PC-3 (cell line): ENCODE measurements at regions not wholly inside any gene's neighbourhood (a gene's known extent, or its start where the extent isn't known, plus 50 kb on each side); places are given as distances from the start of the nearest gene placed in this dataset.

ENCODE experiments used
- ATAC-seq: fragments of 200-7000 bp; cut with Tn5 transposase; 2 replicates; pipeline ENCODE4 v1.9.1; 2020; ENCODE audit warnings: mild to moderate bottlenecking, moderate library complexity
- BruUV-seq: library from RNA; stranded (reverse); fragments of 400-500 nt; replicated peaks from 2 replicates; lab custom pipeline; 2021; lab: Mats Ljungman, UMichigan
- CTCF ChIA-PET: fragments of 300-600 bp; sonication (Branson Sonifier 250); formaldehyde crosslinking; loops from one replicate; lab custom pipeline; 2022; ENCODE audit warnings: antibody characterized with exemption; lab: Charles Lee
- POLR2A ChIA-PET: fragments of 300-600 bp; sonication (Branson Sonifier 250); formaldehyde crosslinking; loops from one replicate; lab custom pipeline; 2022; ENCODE audit warnings: antibody characterized with exemption; ENCODE audit not compliant: unreplicated experiment; lab: Charles Lee
- DNase-seq: peaks from one replicate; pipeline ENCODE4 v3.0.0-alpha.2; 2015
- H2AFZ ChIP-seq: fragments of 300-600 bp; sonication (generic); 2 replicates; pipeline ENCODE4 v1.6.0; 2016; ENCODE audit warnings: antibody characterized with exemption, low read length
- H3F3A ChIP-seq: fragments of 300-600 bp; sonication (generic); one replicate; pipeline ENCODE4 v1.6.0; 2017; ENCODE audit warnings: antibody characterized with exemption, low read length, control low read depth, mild to moderate bottlenecking; ENCODE audit not compliant: unreplicated experiment
- H3K27ac ChIP-seq: fragments of 300-600 bp; sonication (generic); 2 replicates; pipeline ENCODE4 v1.5.1; 2016; ENCODE audit warnings: mild to moderate bottlenecking, low read length
- H3K27me3 ChIP-seq: fragments of 300-600 bp; sonication (generic); 2 replicates; pipeline ENCODE4 v1.6.1; 2016; ENCODE audit warnings: low read length, mixed read lengths
- H3K36me3 ChIP-seq: fragments of 300-600 bp; sonication (generic); 2 replicates; pipeline ENCODE4 v1.6.1; 2016; ENCODE audit warnings: low read depth, mixed run types, low read length, mixed read lengths
- H3K4me1 ChIP-seq: fragments of 300-600 bp; sonication (generic); 2 replicates; pipeline ENCODE4 v1.5.1; 2016; ENCODE audit warnings: low read length; ENCODE audit not compliant: insufficient read depth
- H3K4me2 ChIP-seq: fragments of 300-600 bp; sonication (generic); 2 replicates; pipeline ENCODE4 v1.6.0; 2016; ENCODE audit warnings: low read length
- H3K4me3 ChIP-seq: fragments of 300-600 bp; sonication (generic); 2 replicates; pipeline ENCODE4 v1.5.1; 2016; ENCODE audit warnings: mild to moderate bottlenecking, low read length, mixed read lengths
- H3K79me2 ChIP-seq: fragments of 300-600 bp; sonication (generic); 2 replicates; pipeline ENCODE4 v1.6.1; 2017; ENCODE audit warnings: low read length, mixed read lengths
- H3K9ac ChIP-seq: fragments of 300-600 bp; sonication (generic); 2 replicates; pipeline ENCODE4 v1.6.0; 2016; ENCODE audit warnings: mild to moderate bottlenecking, low read length
- H3K9me2 ChIP-seq: fragments of 300-600 bp; sonication (generic); replicated peaks from 2 replicates; pipeline ENCODE4 v1.6.1; 2016; ENCODE audit warnings: mixed run types, low read length, mixed read lengths
- H3K9me3 ChIP-seq: fragments of 300-600 bp; sonication (generic); 2 replicates; pipeline ENCODE4 v1.6.1; 2016; ENCODE audit warnings: low read length, mixed read lengths
- H4K20me1 ChIP-seq: fragments of 300-600 bp; sonication (generic); 2 replicates; pipeline ENCODE4 v1.6.1; 2016; ENCODE audit warnings: low read length, mixed read lengths
- EZH2 ChIP-seq: fragments of 300-600 bp; sonication (generic); IDR thresholded peaks from one replicate; pipeline ENCODE4 v1.6.1; 2017; ENCODE audit warnings: antibody characterized with exemption, mild to moderate bottlenecking, low read length; ENCODE audit not compliant: unreplicated experiment
- EZH2phosphoT487 ChIP-seq: fragments of 300-600 bp; sonication (generic); IDR thresholded peaks from 2 replicates; pipeline ENCODE4 v1.6.1; 2018; ENCODE audit warnings: mild to moderate bottlenecking, antibody characterized with exemption, low read length, borderline replicate concordance
- intact Hi-C: fragments of 100-400 bp; cut with micrococcal nuclease; formaldehyde crosslinking; loops from 2 replicates; pipeline ENCODE4 v1.9.0; 2023
- TF ChIP-seq, protein P1 (sequence below): fragments of 300-600 bp; sonication (generic); conservative IDR thresholded peaks from 2 replicates; pipeline ENCODE4 v1.5.1; 2017; ENCODE audit warnings: antibody characterized with exemption, low read depth, mild to moderate bottlenecking, low read length

DNA sequence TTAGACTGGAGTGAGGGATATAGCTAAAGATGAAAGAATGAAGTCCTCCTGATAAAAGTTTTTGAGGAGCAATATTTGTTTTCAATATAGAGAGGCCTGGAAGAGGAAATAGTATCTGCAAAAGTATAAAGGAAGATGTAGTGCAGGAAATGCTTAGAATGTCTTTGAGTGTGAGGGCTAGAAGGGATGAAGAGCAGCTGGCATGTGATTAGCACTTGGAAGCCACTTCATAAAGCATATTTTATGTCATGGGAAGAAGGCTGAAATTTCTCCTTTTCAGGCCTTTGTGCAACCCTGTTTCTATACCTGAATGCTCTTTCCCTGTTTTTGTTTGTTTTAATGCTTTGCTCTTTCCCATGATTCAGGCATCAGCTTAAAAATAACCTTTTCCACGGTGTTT is 323.3 kb upstream of the DEPDC1 start:
- H3F3A ChIP-seq = no peaks in the 10 kb centered on the region
- ChIA-PET POLR2A (no interaction called here), CTCF (interaction anchor here (0.6 kb wide), 1 partner anchor 12 kb away, joined by 7 read pairs; no protein-coding TSS in a partner anchor)
- no peaks in the 10 kb centered on the region for H3K36me3 ChIP-seq
- intact Hi-C loops = no loop called here
- H3K4me2 ChIP-seq = no peak overlapping the region
- no peaks in the 10 kb centered on the region for H3K9me2 ChIP-seq
- H3K27me3 ChIP-seq = peaks cover 10% of the 10 kb centered on the region; the same call in 1 of the 2 replicates
- no peaks in the 10 kb centered on the region for H4K20me1 ChIP-seq
- TF ChIP-seq EZH2 = no peak
- no peak for TF ChIP-seq EZH2phosphoT487
- TF ChIP-seq, protein P1, sequence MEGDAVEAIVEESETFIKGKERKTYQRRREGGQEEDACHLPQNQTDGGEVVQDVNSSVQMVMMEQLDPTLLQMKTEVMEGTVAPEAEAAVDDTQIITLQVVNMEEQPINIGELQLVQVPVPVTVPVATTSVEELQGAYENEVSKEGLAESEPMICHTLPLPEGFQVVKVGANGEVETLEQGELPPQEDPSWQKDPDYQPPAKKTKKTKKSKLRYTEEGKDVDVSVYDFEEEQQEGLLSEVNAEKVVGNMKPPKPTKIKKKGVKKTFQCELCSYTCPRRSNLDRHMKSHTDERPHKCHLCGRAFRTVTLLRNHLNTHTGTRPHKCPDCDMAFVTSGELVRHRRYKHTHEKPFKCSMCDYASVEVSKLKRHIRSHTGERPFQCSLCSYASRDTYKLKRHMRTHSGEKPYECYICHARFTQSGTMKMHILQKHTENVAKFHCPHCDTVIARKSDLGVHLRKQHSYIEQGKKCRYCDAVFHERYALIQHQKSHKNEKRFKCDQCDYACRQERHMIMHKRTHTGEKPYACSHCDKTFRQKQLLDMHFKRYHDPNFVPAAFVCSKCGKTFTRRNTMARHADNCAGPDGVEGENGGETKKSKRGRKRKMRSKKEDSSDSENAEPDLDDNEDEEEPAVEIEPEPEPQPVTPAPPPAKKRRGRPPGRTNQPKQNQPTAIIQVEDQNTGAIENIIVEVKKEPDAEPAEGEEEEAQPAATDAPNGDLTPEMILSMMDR = no peak
- ATAC-seq (no peak), DNase-seq (no peak)
- no TSS peak for BruUV-seq
- H3K9me3 ChIP-seq = no peaks in the 10 kb centered on the region
- no peak overlapping the region for H2AFZ ChIP-seq
- H3K79me2 ChIP-seq = no peaks in the 10 kb centered on the region
- H3K4me1 ChIP-seq = no peaks in the 10 kb centered on the region
- H3K27ac ChIP-seq = no peak overlapping the region
- H3K9ac ChIP-seq = no peak overlapping the region
- H3K4me3 ChIP-seq = no peak overlapping the region

DNA sequence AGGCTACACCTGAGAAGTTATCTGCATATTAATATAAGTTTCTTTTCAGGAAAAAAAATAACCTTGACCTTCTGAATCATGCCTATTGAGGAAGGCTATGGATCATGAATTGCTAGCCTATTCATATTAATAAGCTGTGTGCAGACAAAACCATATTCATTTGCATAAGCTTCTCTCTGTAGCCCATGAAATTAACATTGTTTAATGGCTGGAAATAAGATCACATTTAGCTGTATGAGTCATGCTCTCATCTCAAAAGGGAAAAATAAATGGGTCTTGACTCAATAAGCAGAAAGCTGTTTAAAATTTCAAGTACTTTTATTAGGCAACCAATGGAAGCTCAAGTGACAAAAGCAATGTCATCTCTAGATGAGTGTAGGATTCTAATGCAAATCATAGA is 330.0 kb upstream of the DEPDC1 start:
- no peaks in the 10 kb centered on the region for H3K9me2 ChIP-seq
- H3K9ac ChIP-seq = no peak overlapping the region
- DNase-seq (no peak), ATAC-seq (no peak)
- H3K4me1 ChIP-seq = no peaks in the 10 kb centered on the region
- no peak overlapping the region for H2AFZ ChIP-seq
- intact Hi-C loops = no loop called here
- H3K9me3 ChIP-seq = no peaks in the 10 kb centered on the region
- H3K4me3 ChIP-seq = no peak overlapping the region
- ChIA-PET CTCF (no interaction called here), POLR2A (no interaction called here)
- H3K27me3 ChIP-seq = peaks cover 4% of the 10 kb centered on the region; the same call in 1 of the 2 replicates
- H3K4me2 ChIP-seq = no peak overlapping the region
- no peaks in the 10 kb centered on the region for H4K20me1 ChIP-seq
- H3K36me3 ChIP-seq = no peaks in the 10 kb centered on the region
- no peak overlapping the region for H3K27ac ChIP-seq
- H3F3A ChIP-seq = no peaks in the 10 kb centered on the region
- no peak for TF ChIP-seq EZH2
- TF ChIP-seq, protein P1 = no peak
- H3K79me2 ChIP-seq = no peaks in the 10 kb centered on the region
- no TSS peak for BruUV-seq

DNA sequence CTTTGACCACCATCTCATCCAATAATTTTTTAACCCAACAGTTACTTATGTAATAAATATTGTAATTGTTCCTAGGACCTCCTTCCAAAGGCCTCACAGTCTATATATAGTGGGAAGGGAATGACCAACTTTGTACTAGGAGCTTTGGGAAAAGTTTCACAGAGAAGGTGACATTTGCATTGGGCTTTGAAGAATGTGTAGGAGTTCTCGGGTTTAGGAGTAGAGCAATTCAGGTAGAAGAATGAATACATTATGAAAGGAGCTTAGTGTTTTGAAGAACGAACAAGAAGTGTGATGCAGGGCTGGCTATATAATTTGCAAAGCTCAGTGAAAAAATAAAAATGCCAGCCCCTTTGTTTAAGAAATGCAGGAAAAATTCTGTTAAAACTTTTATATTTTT is 330.4 kb upstream of the DEPDC1 start:
- Histone ChIP-seq H3K9me2 (no peaks in the 10 kb centered on the region), H3K4me3 (no peak overlapping the region), H3K4me1 (no peaks in the 10 kb centered on the region), H4K20me1 (no peaks in the 10 kb centered on the region), H2AFZ (no peak overlapping the region), H3K9ac (no peak overlapping the region), H3K27me3 (peaks cover 2% of the 10 kb centered on the region; the same call in 1 of the 2 replicates), H3K36me3 (no peaks in the 10 kb centered on the region), H3F3A (no peaks in the 10 kb centered on the region), H3K79me2 (no peaks in the 10 kb centered on the region), H3K9me3 (no peaks in the 10 kb centered on the region), H3K27ac (no peak overlapping the region), H3K4me2 (no peak overlapping the region)
- CTCF ChIA-PET = no interaction called here
- TF ChIP-seq EZH2 = no peak
- TF ChIP-seq, protein P1 = no peak
- TF ChIP-seq EZH2phosphoT487 = no peak
- DNase-seq = no peak
- BruUV-seq = no TSS peak
- POLR2A ChIA-PET = no interaction called here
- no peak for ATAC-seq
- intact Hi-C loops = no loop called here
